ENCODE measurements at regions not wholly inside any gene's neighbourhood (a gene's known extent, or its start where the extent isn't known, plus 50 kb on each side); places are given as distances from the start of the nearest gene placed in this dataset.
"Not testable (repeated sequence)": the region's sequence is repeated elsewhere in the genome, so short reads cannot be mapped to it uniquely, and the experiment has no call there.

- no peak for DNase-seq (ENCODE audit: low spot score)
- in situ Hi-C loops (cut with MboI; ENCODE audit: low sequenced_read_pairs, unreplicated experiment), result no loop called here
- TF ChIP-seq CTCF (IDR thresholded peaks at IDR 0.05; ENCODE audit: borderline replicate concordance, control extremely low read depth, extremely low read depth, insufficient read depth, missing control alignments), result no peak
Measured at GRCh38 chr11:71774603-71775222, 58.3 kb upstream of the DEFB108B start.

GRCh38 chr11:71780116-71780515, 52.9 kb upstream of the DEFB108B start:
- in situ Hi-C loops (cut with MboI; ENCODE audit: low sequenced_read_pairs, unreplicated experiment), result not testable (repeated sequence)

GRCh38 chr11:71780771-71781170, 52.2 kb upstream of the DEFB108B start:
- in situ Hi-C loops (cut with MboI; ENCODE audit: low sequenced_read_pairs, unreplicated experiment); DNase-seq (ENCODE audit: low spot score): not testable (repeated sequence)

More at GRCh38 chr11:71780116-71780515, 52.9 kb upstream of the DEFB108B start:
- DNase-seq (ENCODE audit: low spot score), result not testable (repeated sequence)

- in situ Hi-C loops (cut with MboI; ENCODE audit: low sequenced_read_pairs, unreplicated experiment); DNase-seq (ENCODE audit: low spot score): not testable (repeated sequence)
Measured at GRCh38 chr11:71781491-71781890, 51.5 kb upstream of the DEFB108B start.

- DNase-seq (ENCODE audit: low spot score); in situ Hi-C loops (cut with MboI; ENCODE audit: low sequenced_read_pairs, unreplicated experiment): not testable (repeated sequence)
Measured at GRCh38 chr11:71782229-71782861, 50.7 kb upstream of the DEFB108B start.

GRCh38 chr11:71783191-71783590, 49.8 kb upstream of the DEFB108B start:
- in situ Hi-C loops (cut with MboI; ENCODE audit: low sequenced_read_pairs, unreplicated experiment); DNase-seq (ENCODE audit: low spot score): not testable (repeated sequence)
